Activated CD8-positive, alpha-beta T cell treated with anti-CD3 and anti-CD28 coated beads, Interleukin-2, amount 10 ng/mL, durations not matched to agents 7 days and 5 days (primary cell): ENCODE measurements at regions not wholly inside any gene's neighbourhood (a gene's known extent, or its start where the extent isn't known, plus 50 kb on each side); places are given as distances from the start of the nearest gene placed in this dataset.

Experiments used
- ATAC-seq: fragments of 150-1000 bp; cut with Tn5 transposase; one replicate; pipeline ENCODE4 v1.10.0; 2021; ENCODE audit warnings: moderate library complexity
- CTCF ChIA-PET: fragments of 350-600 bp; sonication (Branson Sonifier 250); formaldehyde crosslinking; loops from one replicate; lab custom pipeline; 2021; ENCODE audit warnings: antibody characterized with exemption; lab: Charles Lee
- POLR2A ChIA-PET: fragments of 350-600 bp; sonication (Branson Sonifier 250); formaldehyde crosslinking; loops from one replicate; lab custom pipeline; 2021; ENCODE audit warnings: antibody characterized with exemption; lab: Charles Lee
- DNase-seq: peaks from one replicate; pipeline ENCODE4 v3.0.0-alpha.2; 2020
- H3K27ac Mint-ChIP-seq: one replicate; pipeline ENCODE4 v1.8.0; 2021; ENCODE audit warnings: mild to moderate bottlenecking, mixed read lengths
- H3K27me3 Mint-ChIP-seq: one replicate; pipeline ENCODE4 v1.8.0; 2021; ENCODE audit warnings: low read depth, mixed read lengths
- H3K36me3 Mint-ChIP-seq: one replicate; pipeline ENCODE4 v1.8.0; 2021; ENCODE audit warnings: low read depth, mixed read lengths
- H3K4me1 Mint-ChIP-seq: one replicate; pipeline ENCODE4 v1.8.0; 2021; ENCODE audit warnings: low read depth, mixed read lengths
- H3K4me3 Mint-ChIP-seq: one replicate; pipeline ENCODE4 v1.8.0; 2021; ENCODE audit warnings: mild to moderate bottlenecking, mixed read lengths
- H3K9me3 Mint-ChIP-seq: one replicate; pipeline ENCODE4 v1.8.0; 2022; ENCODE audit warnings: mixed read lengths; ENCODE audit not compliant: insufficient read depth

- no peak overlapping the region for H3K4me3 Mint-ChIP-seq
- CTCF ChIA-PET = no interaction called here
- H3K4me1 Mint-ChIP-seq = no peaks in the 10 kb centered on the region
- POLR2A ChIA-PET = no interaction called here
- no peak for ATAC-seq
- no peak for DNase-seq
- H3K36me3 Mint-ChIP-seq = no peaks in the 10 kb centered on the region
- H3K9me3 Mint-ChIP-seq = no peaks in the 10 kb centered on the region
- H3K27ac Mint-ChIP-seq = no peak overlapping the region
- H3K27me3 Mint-ChIP-seq = no peaks in the 10 kb centered on the region
Measured at GRCh38 chr4:84366907-84367306, 132.2 kb downstream of the NKX6-1 start.

GRCh38 chr4:84366161-84366560 is 132.9 kb downstream of the NKX6-1 start:
- ChIA-PET POLR2A (no interaction called here), CTCF (interaction anchor here (0.5 kb wide), 1 partner anchor 30 kb away, joined by 3 read pairs; no protein-coding TSS in a partner anchor)
- Mint-ChIP-seq H3K4me3 (no peak overlapping the region), H3K4me1 (no peaks in the 10 kb centered on the region), H3K36me3 (no peaks in the 10 kb centered on the region), H3K9me3 (no peaks in the 10 kb centered on the region), H3K27ac (no peak overlapping the region), H3K27me3 (no peaks in the 10 kb centered on the region)
- DNase-seq (no peak), ATAC-seq (no peak)

GRCh38 chr4:84362896-84363655 is 136.0 kb downstream of the NKX6-1 start:
- H3K4me3 Mint-ChIP-seq = no peak overlapping the region
- H3K9me3 Mint-ChIP-seq = no peaks in the 10 kb centered on the region
- POLR2A ChIA-PET = no interaction called here
- no peak for DNase-seq
- H3K27me3 Mint-ChIP-seq = no peaks in the 10 kb centered on the region
- H3K27ac Mint-ChIP-seq = no peak overlapping the region
- no peak for ATAC-seq
- CTCF ChIA-PET = no interaction called here
- H3K4me1 Mint-ChIP-seq = no peaks in the 10 kb centered on the region
- H3K36me3 Mint-ChIP-seq = no peaks in the 10 kb centered on the region

- H3K4me1 Mint-ChIP-seq = no peaks in the 10 kb centered on the region
- no peaks in the 10 kb centered on the region for H3K36me3 Mint-ChIP-seq
- H3K27ac Mint-ChIP-seq = no peak overlapping the region
- no peak overlapping the region for H3K4me3 Mint-ChIP-seq
- H3K27me3 Mint-ChIP-seq = no peaks in the 10 kb centered on the region
- ChIA-PET CTCF (no interaction called here), POLR2A (no interaction called here)
- ATAC-seq (no peak), DNase-seq (no peak)
- peaks cover 5% of the 10 kb centered on the region for H3K9me3 Mint-ChIP-seq
Measured at GRCh38 chr4:84342161-84342560, 156.9 kb downstream of the NKX6-1 start.

GRCh38 chr4:84341559-84341958 is 157.5 kb downstream of the NKX6-1 start:
- DNase-seq (no peak), ATAC-seq (no peak)
- ChIA-PET CTCF (no interaction called here), POLR2A (no interaction called here)
- H3K36me3 Mint-ChIP-seq = no peaks in the 10 kb centered on the region
- no peaks in the 10 kb centered on the region for H3K27me3 Mint-ChIP-seq
- peaks cover 5% of the 10 kb centered on the region for H3K9me3 Mint-ChIP-seq
- H3K4me3 Mint-ChIP-seq = no peak overlapping the region
- no peak overlapping the region for H3K27ac Mint-ChIP-seq
- H3K4me1 Mint-ChIP-seq = no peaks in the 10 kb centered on the region

- ChIA-PET CTCF (no interaction called here), POLR2A (no interaction called here)
- H3K36me3 Mint-ChIP-seq = no peaks in the 10 kb centered on the region
Measured at GRCh38 chr4:84338367-84338766, 160.7 kb downstream of the NKX6-1 start.

GRCh38 chr4:84336964-84337705 is 162.0 kb downstream of the NKX6-1 start:
- CTCF ChIA-PET = no interaction called here
- POLR2A ChIA-PET = no interaction called here
- Mint-ChIP-seq H3K27me3 (no peaks in the 10 kb centered on the region), H3K4me1 (no peaks in the 10 kb centered on the region), H3K4me3 (no peak overlapping the region), H3K36me3 (no peaks in the 10 kb centered on the region), H3K27ac (no peak overlapping the region), H3K9me3 (no peaks in the 10 kb centered on the region)
- DNase-seq (no peak), ATAC-seq (no peak)

More at GRCh38 chr4:84338367-84338766, 160.7 kb downstream of the NKX6-1 start:
- H3K27me3 Mint-ChIP-seq = no peaks in the 10 kb centered on the region
- H3K9me3 Mint-ChIP-seq = no peaks in the 10 kb centered on the region
- H3K27ac Mint-ChIP-seq = no peak overlapping the region
- DNase-seq = no peak
- H3K4me1 Mint-ChIP-seq = no peaks in the 10 kb centered on the region
- H3K4me3 Mint-ChIP-seq = no peak overlapping the region
- no peak for ATAC-seq

GRCh38 chr4:84327526-84327925 is 171.6 kb downstream of the NKX6-1 start:
- Mint-ChIP-seq H3K27ac (no peak overlapping the region), H3K36me3 (no peaks in the 10 kb centered on the region), H3K27me3 (no peaks in the 10 kb centered on the region), H3K4me1 (no peaks in the 10 kb centered on the region), H3K4me3 (no peak overlapping the region), H3K9me3 (peaks cover 5% of the 10 kb centered on the region)
- DNase-seq = no peak
- POLR2A ChIA-PET = no interaction called here
- no peak for ATAC-seq
- CTCF ChIA-PET = no interaction called here

- ChIA-PET CTCF (no interaction called here), POLR2A (no interaction called here)
- no peak overlapping the region for H3K4me3 Mint-ChIP-seq
- no peak for ATAC-seq
- H3K36me3 Mint-ChIP-seq = no peaks in the 10 kb centered on the region
- H3K27ac Mint-ChIP-seq = no peak overlapping the region
- H3K4me1 Mint-ChIP-seq = no peaks in the 10 kb centered on the region
- H3K9me3 Mint-ChIP-seq = no peaks in the 10 kb centered on the region
- H3K27me3 Mint-ChIP-seq = no peaks in the 10 kb centered on the region
- DNase-seq = no peak
Measured at GRCh38 chr4:84325625-84326024, 173.5 kb downstream of the NKX6-1 start.

GRCh38 chr4:84324303-84325245 is 174.5 kb downstream of the NKX6-1 start:
- ChIA-PET POLR2A (no interaction called here), CTCF (no interaction called here)
- DNase-seq (no peak), ATAC-seq (no peak)
- Mint-ChIP-seq H3K36me3 (no peaks in the 10 kb centered on the region), H3K27me3 (no peaks in the 10 kb centered on the region), H3K4me3 (no peak overlapping the region), H3K4me1 (no peaks in the 10 kb centered on the region), H3K9me3 (no peaks in the 10 kb centered on the region), H3K27ac (no peak overlapping the region)

- ChIA-PET POLR2A (no interaction called here), CTCF (no interaction called here)
- Mint-ChIP-seq H3K27ac (no peak overlapping the region), H3K9me3 (no peaks in the 10 kb centered on the region), H3K4me3 (no peak overlapping the region), H3K27me3 (no peaks in the 10 kb centered on the region), H3K4me1 (no peaks in the 10 kb centered on the region), H3K36me3 (no peaks in the 10 kb centered on the region)
- ATAC-seq = no peak
- DNase-seq = no peak
Measured at GRCh38 chr4:84319124-84319523, 180.0 kb downstream of the NKX6-1 start.

- POLR2A ChIA-PET = no interaction called here
- no peaks in the 10 kb centered on the region for H3K9me3 Mint-ChIP-seq
- no peak for ATAC-seq
Measured at GRCh38 chr4:84317513-84317912, 181.6 kb downstream of the NKX6-1 start.

More at GRCh38 chr4:84317513-84317912, 181.6 kb downstream of the NKX6-1 start:
- Mint-ChIP-seq H3K4me1 (no peaks in the 10 kb centered on the region), H3K4me3 (no peak overlapping the region), H3K27ac (no peak overlapping the region), H3K27me3 (no peaks in the 10 kb centered on the region), H3K36me3 (no peaks in the 10 kb centered on the region)
- DNase-seq = no peak
- CTCF ChIA-PET = no interaction called here
